Fibroblast of pulmonary artery (primary cell): ENCODE measurements at regions not wholly inside any gene's neighbourhood (a gene's known extent, or its start where the extent isn't known, plus 50 kb on each side); places are given as distances from the start of the nearest gene placed in this dataset.

ENCODE experiments used
- DNase-seq: peaks from one replicate; pipeline ENCODE4 v3.0.0-alpha.2; 2010; ENCODE audit warnings: low read depth
- H3K4me3 ChIP-seq: replicated peaks from 2 replicates; pipeline ENCODE4 v1.5.1; 2011; ENCODE audit warnings: low read depth, mild to moderate bottlenecking, control low read depth, low read length, moderate library complexity
- TF ChIP-seq, protein P1 (sequence below): IDR thresholded peaks from 2 replicates; pipeline ENCODE4 v1.5.1; 2011; ENCODE audit warnings: mild to moderate bottlenecking, control low read depth, low read length, inconsistent platforms; ENCODE audit errors: missing control alignments

DNA sequence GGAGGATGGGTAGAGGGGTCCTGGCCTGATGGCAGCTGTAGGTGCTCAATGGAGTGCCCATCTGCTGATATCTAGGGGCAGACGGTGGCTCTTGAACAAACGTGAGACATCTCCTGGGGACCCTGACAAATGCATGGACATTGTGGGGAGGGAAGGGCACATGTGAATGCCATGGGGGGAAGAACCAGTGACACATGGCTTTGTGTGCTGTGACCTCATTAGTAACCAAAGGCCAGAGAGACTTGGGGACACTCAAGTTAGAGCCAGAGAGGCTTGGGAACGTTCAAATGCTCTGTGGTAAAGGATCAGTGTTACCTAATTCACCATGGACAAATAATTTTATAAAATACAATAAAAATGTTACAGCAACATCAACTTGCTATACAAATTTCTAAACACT is 151.8 kb downstream of the ESM1 start:
- TF ChIP-seq, protein P1, sequence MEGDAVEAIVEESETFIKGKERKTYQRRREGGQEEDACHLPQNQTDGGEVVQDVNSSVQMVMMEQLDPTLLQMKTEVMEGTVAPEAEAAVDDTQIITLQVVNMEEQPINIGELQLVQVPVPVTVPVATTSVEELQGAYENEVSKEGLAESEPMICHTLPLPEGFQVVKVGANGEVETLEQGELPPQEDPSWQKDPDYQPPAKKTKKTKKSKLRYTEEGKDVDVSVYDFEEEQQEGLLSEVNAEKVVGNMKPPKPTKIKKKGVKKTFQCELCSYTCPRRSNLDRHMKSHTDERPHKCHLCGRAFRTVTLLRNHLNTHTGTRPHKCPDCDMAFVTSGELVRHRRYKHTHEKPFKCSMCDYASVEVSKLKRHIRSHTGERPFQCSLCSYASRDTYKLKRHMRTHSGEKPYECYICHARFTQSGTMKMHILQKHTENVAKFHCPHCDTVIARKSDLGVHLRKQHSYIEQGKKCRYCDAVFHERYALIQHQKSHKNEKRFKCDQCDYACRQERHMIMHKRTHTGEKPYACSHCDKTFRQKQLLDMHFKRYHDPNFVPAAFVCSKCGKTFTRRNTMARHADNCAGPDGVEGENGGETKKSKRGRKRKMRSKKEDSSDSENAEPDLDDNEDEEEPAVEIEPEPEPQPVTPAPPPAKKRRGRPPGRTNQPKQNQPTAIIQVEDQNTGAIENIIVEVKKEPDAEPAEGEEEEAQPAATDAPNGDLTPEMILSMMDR, result no peak
- DNase-seq, result no peak
- H3K4me3 ChIP-seq, result no peak overlapping the region

DNA sequence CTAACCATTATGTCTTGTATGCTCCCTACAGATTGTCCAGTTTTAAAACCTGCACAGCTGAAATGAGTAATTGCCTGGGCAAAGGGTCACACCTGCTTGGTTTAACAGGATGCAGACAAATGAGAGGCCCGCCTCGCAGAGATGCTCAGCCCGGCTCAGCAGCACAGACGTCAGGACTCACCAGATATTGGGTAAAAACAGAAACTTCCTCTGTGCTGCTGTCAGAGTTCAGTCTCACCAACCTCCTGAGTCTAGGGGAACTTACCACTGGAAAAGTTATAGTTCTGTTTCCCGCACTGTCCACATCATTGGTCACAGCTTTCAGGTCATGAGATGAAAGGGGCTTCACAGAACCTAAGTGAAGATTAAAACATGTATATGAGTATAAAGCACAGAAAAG is 152.5 kb downstream of the ESM1 start:
- no peak for DNase-seq
- TF ChIP-seq, protein P1, result no peak

DNA sequence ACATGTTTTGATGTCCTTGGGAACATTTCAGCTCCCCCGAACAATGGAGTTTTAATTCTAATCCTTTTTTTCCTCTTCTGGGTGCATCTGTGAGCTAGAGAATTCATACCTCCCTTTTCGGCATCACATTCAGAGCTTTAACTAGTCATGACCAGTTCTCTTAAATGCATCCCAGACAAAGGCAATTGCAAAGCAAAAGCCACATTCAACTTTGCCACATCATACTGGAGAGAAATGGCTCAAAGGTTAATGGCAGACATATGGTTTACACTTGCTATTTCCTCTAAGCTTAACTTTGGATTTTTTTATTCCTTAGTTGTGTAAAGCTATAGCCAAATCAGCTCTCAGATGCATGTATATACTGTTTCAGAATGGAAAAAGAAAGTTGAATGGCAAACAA is 153.3 kb downstream of the ESM1 start:
- TF ChIP-seq, protein P1, result no peak
- no peak for DNase-seq
- H3K4me3 ChIP-seq, result no peak overlapping the region

More for the DNA sequence above, 152.5 kb downstream of the ESM1 start:
- H3K4me3 ChIP-seq, result no peak overlapping the region

DNA sequence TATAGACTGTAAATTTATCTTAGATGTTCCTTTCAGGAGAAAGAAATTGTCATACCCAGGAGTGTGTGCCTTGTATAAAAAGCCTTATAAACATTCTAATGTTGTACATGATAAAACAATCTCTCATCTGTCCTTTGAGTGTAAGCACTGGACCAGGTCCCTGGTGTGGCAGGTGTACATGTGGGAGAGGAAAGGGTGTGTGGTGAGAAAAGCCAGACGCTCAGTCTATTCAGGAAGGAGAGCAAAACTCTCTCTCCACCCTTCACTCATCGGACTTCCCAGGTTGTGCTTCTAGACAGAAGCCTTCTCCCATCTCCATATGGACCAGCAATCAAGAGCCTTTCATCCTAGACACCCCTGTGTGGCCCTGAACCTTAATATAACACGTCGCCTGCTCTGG is 154.2 kb downstream of the ESM1 start:
- no peak overlapping the region for H3K4me3 ChIP-seq
- TF ChIP-seq, protein P1, result no peak
- no peak for DNase-seq

DNA sequence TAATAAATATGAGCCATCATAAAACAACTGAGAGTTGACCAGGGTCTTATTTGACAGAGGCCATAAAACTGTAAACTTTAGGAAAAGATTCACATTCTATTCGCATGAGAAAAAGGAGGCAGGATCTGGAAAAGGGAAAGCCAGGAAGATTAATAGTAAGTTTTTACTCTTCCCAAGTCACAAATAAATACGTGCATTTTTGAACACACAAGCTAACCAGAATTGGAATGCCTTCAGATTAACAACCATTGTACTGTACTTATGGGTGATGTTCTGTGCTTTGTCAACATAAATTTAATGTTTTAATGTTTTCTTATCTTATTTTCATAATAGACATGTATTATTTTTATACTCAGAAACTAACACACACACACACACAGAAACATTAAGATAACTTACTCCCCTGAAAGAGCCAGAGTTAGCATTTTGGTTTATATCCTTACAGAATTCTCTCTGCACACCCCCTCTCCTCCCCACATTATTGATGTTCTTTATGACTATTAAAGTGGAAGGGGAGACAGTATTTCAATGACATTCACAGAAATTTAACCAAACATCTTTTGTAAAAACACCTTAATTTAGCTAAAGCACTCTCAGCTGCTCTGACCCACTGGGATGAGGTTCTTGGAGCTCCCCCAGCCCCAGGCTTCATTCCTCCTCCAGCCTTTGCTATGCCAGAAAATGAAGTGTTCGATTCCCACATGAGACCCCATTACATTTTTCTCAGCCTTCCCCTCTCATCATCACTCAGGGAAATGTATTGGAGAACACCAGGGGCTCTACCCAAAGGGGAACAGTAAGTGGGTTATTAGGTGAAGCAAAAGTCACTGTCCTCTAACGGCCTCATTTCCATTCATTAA is 155.5 kb downstream of the ESM1 start:
- TF ChIP-seq, protein P1, result no peak
- H3K4me3 ChIP-seq, result no peak overlapping the region
- DNase-seq, result no peak

DNA sequence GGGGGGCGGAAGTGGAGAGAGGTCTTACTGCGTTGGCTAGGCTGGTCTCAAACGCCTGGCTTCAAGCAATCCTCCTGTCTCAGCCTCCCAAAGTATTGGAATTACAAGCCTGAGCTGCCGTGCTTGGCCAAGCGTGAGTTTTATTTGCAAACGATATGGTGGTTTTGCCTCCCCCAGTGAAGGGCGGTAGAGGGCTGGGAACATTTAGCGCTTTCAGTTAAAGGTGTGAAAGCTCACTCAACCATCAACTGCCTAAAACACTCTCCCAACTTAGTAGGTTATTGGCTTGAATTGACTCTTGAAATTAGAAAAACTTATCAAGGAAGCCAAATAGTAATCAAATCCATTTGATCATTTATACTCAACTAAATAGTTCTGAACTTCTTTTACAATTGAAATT is 156.3 kb downstream of the ESM1 start:
- H3K4me3 ChIP-seq, result no peak overlapping the region
- TF ChIP-seq, protein P1, result no peak
- DNase-seq, result no peak

DNA sequence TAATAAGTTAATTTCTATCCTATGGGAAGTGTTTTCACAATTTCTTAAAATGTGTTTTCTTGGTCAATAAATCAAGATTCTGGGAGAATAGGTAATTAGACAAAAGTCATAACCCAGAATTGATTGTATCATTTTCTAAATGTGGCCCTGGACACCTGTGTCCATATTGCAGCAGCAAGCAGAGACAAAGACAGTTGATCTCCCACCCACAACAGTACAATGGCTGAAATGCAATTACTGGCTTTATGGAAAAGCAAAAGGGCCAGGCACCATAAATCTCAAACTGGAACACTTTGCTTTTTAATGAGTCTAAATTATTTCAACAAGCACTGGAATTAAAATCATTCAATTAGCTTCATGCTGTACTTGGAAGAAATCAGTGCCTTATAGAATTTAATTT is 157.2 kb downstream of the ESM1 start:
- H3K4me3 ChIP-seq, result no peak overlapping the region
- TF ChIP-seq, protein P1, result no peak
- DNase-seq, result no peak
